Astrocyte of the spinal cord (primary cell): ENCODE measurements at regions not wholly inside any gene's neighbourhood (a gene's known extent, or its start where the extent isn't known, plus 50 kb on each side); places are given as distances from the start of the nearest gene placed in this dataset.

ENCODE experiments used
- DNase-seq: peaks from one replicate; pipeline ENCODE4 v3.0.0; 2011; ENCODE audit warnings: low read depth, low spot score
- H3K4me3 ChIP-seq: 2 replicates; pipeline ENCODE4 v1.5.1; 2011; ENCODE audit warnings: low read depth, mild to moderate bottlenecking, low read length, moderate library complexity
- in situ Hi-C: cut with HindIII; loops from 2 replicates; pipeline ENCODE4 v1.10.0; 2017; ENCODE audit warnings: low sequenced_read_pairs
- TF ChIP-seq, protein P1 (sequence below): IDR thresholded peaks from 2 replicates; pipeline ENCODE4 v1.5.1; 2012; ENCODE audit warnings: low read depth, mild to moderate bottlenecking, low read length, inconsistent platforms

DNA sequence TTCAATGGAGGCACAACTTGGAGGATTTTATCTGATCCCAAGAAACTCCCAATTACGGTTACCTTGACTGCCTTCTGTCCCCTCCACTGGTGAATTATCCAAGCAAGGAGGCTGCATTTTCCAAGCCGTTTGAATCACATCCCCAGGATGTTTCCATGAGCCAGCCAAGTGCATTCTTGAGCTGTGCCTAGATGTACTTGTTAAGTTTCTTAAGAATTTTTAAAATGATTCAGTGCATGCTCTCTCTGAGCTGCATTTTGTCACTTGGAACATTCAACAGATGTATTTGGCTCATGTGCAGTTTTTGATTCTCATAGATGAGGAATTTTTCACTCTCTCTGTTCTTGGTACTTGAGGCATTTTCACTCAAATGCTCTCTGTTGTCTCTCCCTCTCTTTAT lies 202.6 kb upstream of the MYOCD start:
- TF ChIP-seq, protein P1, sequence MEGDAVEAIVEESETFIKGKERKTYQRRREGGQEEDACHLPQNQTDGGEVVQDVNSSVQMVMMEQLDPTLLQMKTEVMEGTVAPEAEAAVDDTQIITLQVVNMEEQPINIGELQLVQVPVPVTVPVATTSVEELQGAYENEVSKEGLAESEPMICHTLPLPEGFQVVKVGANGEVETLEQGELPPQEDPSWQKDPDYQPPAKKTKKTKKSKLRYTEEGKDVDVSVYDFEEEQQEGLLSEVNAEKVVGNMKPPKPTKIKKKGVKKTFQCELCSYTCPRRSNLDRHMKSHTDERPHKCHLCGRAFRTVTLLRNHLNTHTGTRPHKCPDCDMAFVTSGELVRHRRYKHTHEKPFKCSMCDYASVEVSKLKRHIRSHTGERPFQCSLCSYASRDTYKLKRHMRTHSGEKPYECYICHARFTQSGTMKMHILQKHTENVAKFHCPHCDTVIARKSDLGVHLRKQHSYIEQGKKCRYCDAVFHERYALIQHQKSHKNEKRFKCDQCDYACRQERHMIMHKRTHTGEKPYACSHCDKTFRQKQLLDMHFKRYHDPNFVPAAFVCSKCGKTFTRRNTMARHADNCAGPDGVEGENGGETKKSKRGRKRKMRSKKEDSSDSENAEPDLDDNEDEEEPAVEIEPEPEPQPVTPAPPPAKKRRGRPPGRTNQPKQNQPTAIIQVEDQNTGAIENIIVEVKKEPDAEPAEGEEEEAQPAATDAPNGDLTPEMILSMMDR = no peak
- H3K4me3 ChIP-seq = no peak overlapping the region
- in situ Hi-C loops = no loop called here
- DNase-seq = peak; percentile 15

DNA sequence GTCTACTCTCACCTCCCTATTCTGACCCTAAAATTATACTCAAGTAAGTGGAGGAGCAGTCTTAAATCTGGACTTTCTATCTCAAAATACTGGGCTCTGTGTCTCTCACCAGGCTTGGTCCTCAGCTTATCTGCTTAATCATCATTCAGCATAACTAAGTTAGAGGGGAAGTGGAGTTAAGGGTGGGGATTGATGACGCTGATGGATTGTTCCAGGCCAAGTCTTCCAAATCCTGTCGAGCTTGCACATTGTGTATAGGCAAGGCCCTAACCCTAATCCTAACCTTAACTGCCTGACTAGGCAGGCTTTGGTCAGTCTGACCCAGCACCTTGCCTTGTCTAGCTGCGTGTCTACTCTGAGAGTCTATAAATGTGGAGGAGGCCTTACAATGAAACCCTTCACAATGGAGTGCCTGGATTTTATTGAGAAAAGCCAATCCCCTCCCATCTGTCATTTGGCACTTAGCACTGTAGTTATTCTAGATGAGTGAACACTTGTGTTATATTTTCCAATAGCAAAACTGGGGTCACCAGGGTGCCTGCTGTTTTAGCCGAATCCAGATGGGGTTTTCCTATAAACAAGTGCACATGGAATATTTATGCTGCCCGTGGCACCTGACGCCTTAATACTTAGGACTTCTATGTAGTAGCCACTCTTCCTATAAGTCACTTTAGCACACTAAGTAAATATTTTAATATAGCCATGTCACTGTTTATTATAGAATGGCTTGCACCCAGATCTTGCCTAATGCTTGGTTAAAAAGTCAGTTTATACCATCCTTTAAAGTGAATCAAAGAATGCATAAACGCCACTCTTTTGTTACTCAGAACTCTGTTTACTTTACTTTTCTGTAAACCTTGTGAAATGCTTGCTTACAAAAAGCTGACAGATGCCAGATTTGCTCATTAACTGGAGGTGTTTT lies 193.2 kb upstream of the MYOCD start:
- in situ Hi-C loops = no loop called here
- H3K4me3 ChIP-seq = no peak overlapping the region
- TF ChIP-seq, protein P1 = no peak
- no peak for DNase-seq

DNA sequence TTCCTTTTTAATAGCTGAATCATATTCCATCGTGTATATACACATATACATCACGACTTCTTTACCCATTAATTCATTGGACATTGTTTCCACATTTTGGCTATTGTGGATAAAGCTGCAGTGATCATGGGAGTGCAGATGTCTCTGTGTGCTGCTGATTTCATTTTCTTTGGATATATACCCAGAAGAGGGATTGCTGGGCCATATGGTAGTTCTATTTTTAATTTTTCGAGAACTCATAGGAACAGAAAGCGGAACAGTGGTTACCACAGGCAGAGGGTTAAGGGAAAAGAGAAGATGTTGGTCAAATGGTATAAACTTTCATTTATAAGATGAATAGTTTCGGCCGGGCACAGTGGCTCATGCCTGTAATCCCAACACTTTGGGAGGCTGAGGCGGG lies 187.4 kb upstream of the MYOCD start:
- TF ChIP-seq, protein P1 = no peak
- in situ Hi-C loops = no loop called here
- H3K4me3 ChIP-seq = no peak overlapping the region
- no peak for DNase-seq

DNA sequence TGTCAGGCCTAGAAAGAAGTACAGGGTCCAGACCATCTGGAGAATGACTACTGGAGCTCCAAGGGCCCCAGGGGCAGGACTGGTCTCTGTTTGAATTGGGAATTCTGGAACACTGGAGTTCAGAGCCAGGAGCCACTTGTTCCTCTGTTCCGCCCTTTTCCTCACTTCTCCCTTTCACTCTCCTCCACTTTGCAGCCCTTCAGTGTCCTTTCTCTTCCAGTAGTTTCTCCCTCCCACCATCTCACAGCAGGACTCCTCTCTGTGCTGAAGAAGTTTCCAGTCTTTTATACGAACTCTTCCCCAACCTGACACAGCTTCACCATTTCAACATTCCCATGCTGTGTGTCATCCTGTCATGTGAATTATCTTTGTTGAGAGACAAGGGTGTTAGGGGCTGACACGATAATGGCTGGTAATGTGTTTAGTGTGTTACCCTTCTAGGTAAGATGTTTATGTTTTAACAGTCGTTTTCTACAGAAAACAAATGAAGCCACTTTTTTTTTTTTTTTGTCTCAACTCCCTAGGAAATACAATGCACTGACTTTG lies 180.3 kb upstream of the MYOCD start:
- peak; percentile 3 for DNase-seq
- H3K4me3 ChIP-seq = no peak overlapping the region
- in situ Hi-C loops = no loop called here
- TF ChIP-seq, protein P1 = no peak

DNA sequence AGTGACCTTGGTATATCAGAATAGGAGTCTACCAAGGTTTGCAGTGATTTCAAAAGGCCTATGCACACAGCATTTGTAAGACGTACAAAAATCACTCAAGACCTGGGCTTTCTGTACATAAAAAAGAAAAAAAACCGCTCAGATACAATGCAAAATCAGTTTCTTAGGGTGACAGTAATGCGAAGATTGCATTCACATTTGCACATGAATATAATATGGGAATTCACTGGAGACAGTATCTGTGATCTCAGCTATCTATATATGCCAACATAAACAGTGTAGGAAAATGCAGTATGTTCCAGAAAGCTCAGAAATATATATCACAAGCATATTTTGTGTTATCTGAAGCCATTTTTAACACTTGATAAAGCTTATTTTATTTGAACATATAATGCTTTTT lies 176.4 kb upstream of the MYOCD start:
- TF ChIP-seq, protein P1 = no peak
- H3K4me3 ChIP-seq = no peak overlapping the region
- DNase-seq = no peak
- in situ Hi-C loops = no loop called here

DNA sequence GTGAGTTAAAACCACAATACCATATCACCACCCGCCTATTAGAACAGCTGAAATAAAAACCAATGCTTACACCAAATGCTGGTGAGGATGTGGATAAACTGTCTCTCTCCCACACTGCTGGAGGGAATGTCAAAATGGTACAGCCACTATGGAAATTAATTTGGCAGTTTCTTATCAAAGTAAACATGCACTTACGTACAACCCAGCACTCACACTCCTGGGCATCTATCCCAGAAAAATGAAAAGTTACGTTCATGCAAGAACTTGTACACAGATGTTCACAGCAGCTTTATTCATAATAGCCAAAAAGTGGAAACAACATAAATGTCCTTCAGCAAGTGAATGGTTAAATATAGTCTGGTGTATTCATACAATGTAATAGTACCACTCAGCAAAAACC lies 173.2 kb upstream of the MYOCD start:
- in situ Hi-C loops = no loop called here
- TF ChIP-seq, protein P1 = no peak
- no peak for DNase-seq
- H3K4me3 ChIP-seq = no peak overlapping the region
